D721Med (cell line): ENCODE measurements at regions not wholly inside any gene's neighbourhood (a gene's known extent, or its start where the extent isn't known, plus 50 kb on each side); places are given as distances from the start of the nearest gene placed in this dataset.

Experiments used
- DNase-seq: peaks from one replicate; pipeline ENCODE4 v3.0.0; 2011; ENCODE audit warnings: low spot score; ENCODE audit not compliant: insufficient read length
- FAIRE-seq: peaks from 2 replicates; lab custom pipeline; 2011; peaks lifted over from hg19 to GRCh38; lab: Jason Lieb, UNC
- CTCF ChIP-seq: IDR thresholded peaks from 2 replicates; pipeline ENCODE4 v1.5.1; 2012; ENCODE audit warnings: mild to moderate bottlenecking, control low read depth; ENCODE audit not compliant: insufficient read depth; ENCODE audit errors: missing control alignments

GRCh38 chr7:97555857-97556421 lies 175.9 kb upstream of the TAC1 start:
- no peak for FAIRE-seq
- no peak for TF ChIP-seq CTCF
- no peak for DNase-seq

- FAIRE-seq (no peak), DNase-seq (no peak)
- no peak for TF ChIP-seq CTCF
Observed at GRCh38 chr7:97565665-97566064, 166.2 kb upstream of the TAC1 start.

GRCh38 chr7:97573065-97573464 lies 158.8 kb upstream of the TAC1 start:
- DNase-seq (no peak), FAIRE-seq (no peak)

GRCh38 chr7:97576043-97576442 lies 155.8 kb upstream of the TAC1 start:
- no peak for FAIRE-seq
- no peak for DNase-seq
- no peak for TF ChIP-seq CTCF

More at GRCh38 chr7:97573065-97573464, 158.8 kb upstream of the TAC1 start:
- TF ChIP-seq CTCF = no peak

GRCh38 chr7:97578225-97578624 lies 153.7 kb upstream of the TAC1 start:
- FAIRE-seq = no peak
- TF ChIP-seq CTCF = no peak
- no peak for DNase-seq

GRCh38 chr7:97580205-97580604 lies 151.7 kb upstream of the TAC1 start:
- no peak for DNase-seq
- no peak for TF ChIP-seq CTCF
- no peak for FAIRE-seq

GRCh38 chr7:97595439-97595838 lies 136.4 kb upstream of the TAC1 start:
- no peak for FAIRE-seq

More at GRCh38 chr7:97595439-97595838, 136.4 kb upstream of the TAC1 start:
- TF ChIP-seq CTCF = no peak
- DNase-seq = no peak
